Colonic mucosa (tissue), 4 donors: ENCODE measurements at regions not wholly inside any gene's neighbourhood (a gene's known extent, or its start where the extent isn't known, plus 50 kb on each side); places are given as distances from the start of the nearest gene placed in this dataset.
"Not testable (repeated sequence)": the region's sequence is repeated elsewhere in the genome, so short reads cannot be mapped to it uniquely, and the experiment has no call there.

Experiments used
- DNase-seq: peaks from one replicate; pipeline ENCODE4 v3.0.0-alpha.2; 2020
- H3K27ac ChIP-seq: fragments of 200-600 bp; one replicate; pipeline ENCODE4 v1.8.0; 2021
- H3K27me3 ChIP-seq: fragments of 200-600 bp; one replicate; pipeline ENCODE4 v1.8.0; 2021
- H3K36me3 ChIP-seq: fragments of 200-600 bp; one replicate; pipeline ENCODE4 v1.8.0; 2021
- H3K4me1 ChIP-seq: fragments of 200-600 bp; one replicate; pipeline ENCODE4 v1.8.0; 2021; ENCODE audit warnings: mild to moderate bottlenecking
- H3K4me3 ChIP-seq: fragments of 200-600 bp; one replicate; pipeline ENCODE4 v1.8.0; 2021
- H3K9ac ChIP-seq, 2 donors: one replicate each; pipeline ENCODE4 v1.7.0; 2013; ENCODE audit warnings: control low read depth in 2 of 2, low read depth in 2 of 2, low read length in 2 of 2
- H3K9me3 ChIP-seq: fragments of 200-600 bp; one replicate; pipeline ENCODE4 v1.8.0; 2021
- CTCF ChIP-seq: fragments of 200-600 bp; IDR thresholded peaks from one replicate; pipeline ENCODE4 v1.8.0; 2022; ENCODE audit warnings: antibody characterized with exemption, mild to moderate bottlenecking
- intact Hi-C: fragments of 100-400 bp; cut with DNase I; formaldehyde crosslinking; loops from one replicate; pipeline ENCODE4 v1.14.1; 2022
- donor health status: healthy.
- donor health status: DM: no; HTN: no; CAD: no.
- donor health status: DM: no; HTN: no; CAD: no.

DNA sequence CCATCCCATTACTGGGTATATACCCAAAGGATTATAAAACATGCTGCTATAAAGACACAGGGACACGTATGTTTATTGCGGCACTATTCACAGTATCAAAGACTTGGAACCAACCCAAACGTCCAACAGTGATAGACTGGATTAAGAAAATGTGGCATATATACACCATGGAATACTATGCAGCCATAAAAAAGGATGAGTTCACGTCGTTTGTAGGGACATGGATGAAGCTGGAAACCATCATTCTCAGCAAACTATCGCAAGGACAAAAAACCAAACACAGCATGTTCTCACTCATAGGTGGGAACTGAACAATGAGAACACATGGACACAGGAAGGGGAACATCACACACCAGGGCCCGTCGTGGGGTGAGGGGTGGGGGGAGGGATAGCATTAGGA is 106.1 kb downstream of the CHD1L start:
- intact Hi-C loops, H3K9me3 ChIP-seq, H3K4me1 ChIP-seq, H3K36me3 ChIP-seq, H3K9ac ChIP-seq, H3K4me3 ChIP-seq, H3K27me3 ChIP-seq, H3K27ac ChIP-seq, DNase-seq: not testable (repeated sequence)

DNA sequence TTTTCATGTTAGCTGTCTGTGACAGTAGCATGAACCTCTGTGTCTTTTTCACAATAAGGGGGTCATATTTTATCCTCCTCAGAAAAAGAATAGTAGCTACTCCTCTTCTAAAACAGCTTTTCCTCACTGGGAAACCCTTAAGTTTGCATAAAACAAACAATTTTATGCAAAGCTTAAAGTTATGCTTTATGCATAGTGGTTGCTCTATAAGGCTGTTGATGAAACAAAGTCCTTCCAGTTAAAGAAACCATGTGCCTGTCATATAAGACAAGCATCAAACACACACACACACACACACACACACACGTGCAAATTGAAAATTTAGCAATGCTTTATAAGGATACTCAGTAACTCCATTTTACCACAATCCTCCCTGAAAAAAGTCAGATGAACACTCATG is 107.0 kb downstream of the CHD1L start:
- H3K4me3 ChIP-seq: no peak overlapping the region
- no peaks in the 10 kb centered on the region for H3K36me3 ChIP-seq
- no peaks in the 10 kb centered on the region for H3K9me3 ChIP-seq
- TF ChIP-seq CTCF: no peak
- H3K4me1 ChIP-seq: no peaks in the 10 kb centered on the region
- DNase-seq: no peak
- H3K27ac ChIP-seq: no peak overlapping the region
- intact Hi-C loops: no loop called here
- H3K27me3 ChIP-seq: no peaks in the 10 kb centered on the region
- no peak overlapping the region for H3K9ac ChIP-seq

GRCh38 chr1:147351140-147351835 is 108.8 kb downstream of the CHD1L start:
- intact Hi-C loops: no loop called here
- Histone ChIP-seq H3K27ac (no peak overlapping the region), H3K4me1 (no peaks in the 10 kb centered on the region), H3K9ac (no peak overlapping the region), H3K36me3 (no peaks in the 10 kb centered on the region), H3K9me3 (no peaks in the 10 kb centered on the region), H3K4me3 (no peak overlapping the region), H3K27me3 (no peaks in the 10 kb centered on the region)
- TF ChIP-seq CTCF: no peak
- no peak for DNase-seq

DNA sequence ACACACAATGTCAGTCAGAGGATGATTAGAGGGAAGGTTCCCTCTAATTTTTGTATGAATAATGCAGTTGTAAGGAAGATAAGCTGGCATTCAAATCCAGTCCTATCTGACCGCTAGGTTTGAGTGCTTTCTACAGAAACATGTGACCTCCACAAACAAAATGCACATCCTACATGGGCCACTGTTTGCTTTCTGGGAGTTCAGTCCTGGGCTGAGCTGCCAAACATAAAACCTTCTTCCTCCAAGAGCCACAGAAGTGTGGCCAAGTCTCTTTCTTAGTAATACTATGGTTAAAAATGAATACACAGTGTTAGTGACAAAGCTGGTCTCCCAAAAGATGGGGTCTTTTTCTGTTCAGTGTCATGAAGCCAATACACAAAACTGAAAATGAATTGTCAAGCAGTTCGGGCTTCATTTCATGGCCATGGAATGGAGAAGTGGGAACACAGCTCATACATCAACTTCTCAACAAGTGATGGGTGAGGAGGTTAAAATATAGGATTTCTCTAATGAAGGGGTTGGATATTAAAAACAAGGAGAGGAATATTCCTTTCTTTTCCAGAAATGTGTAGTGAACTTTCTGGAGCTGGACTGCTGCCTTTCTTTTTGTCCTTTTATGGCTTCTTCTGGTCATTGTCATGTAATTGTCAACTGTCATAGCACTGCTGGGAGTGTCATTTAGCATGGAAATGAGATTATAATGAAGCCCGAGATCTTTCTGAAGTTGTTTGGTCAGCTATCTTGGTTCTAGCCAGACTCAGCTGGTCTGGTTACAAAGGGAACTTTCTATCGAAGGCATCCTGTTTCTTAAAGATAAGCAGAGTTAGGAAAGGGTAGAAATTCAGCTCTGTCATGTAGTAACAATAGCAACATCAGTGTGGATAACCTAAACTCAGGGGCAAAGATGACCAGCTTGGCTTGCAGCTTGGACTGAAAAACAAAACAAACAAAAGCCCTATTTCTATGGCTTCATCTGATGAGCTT is 135.1 kb downstream of the CHD1L start:
- no peaks in the 10 kb centered on the region for H3K36me3 ChIP-seq
- no peak for TF ChIP-seq CTCF
- intact Hi-C loops: no loop called here

GRCh38 chr1:147379889-147380288 is 137.4 kb downstream of the CHD1L start:
- H3K4me1 ChIP-seq: no peaks in the 10 kb centered on the region
- H3K27me3 ChIP-seq: no peaks in the 10 kb centered on the region
- TF ChIP-seq CTCF: no peak
- H3K4me3 ChIP-seq: no peak overlapping the region
- intact Hi-C loops: no loop called here
- DNase-seq: no peak
- H3K9ac ChIP-seq: no peak overlapping the region
- no peak overlapping the region for H3K27ac ChIP-seq
- H3K9me3 ChIP-seq: no peaks in the 10 kb centered on the region
- H3K36me3 ChIP-seq: no peaks in the 10 kb centered on the region

More for the DNA sequence above, 135.1 kb downstream of the CHD1L start:
- H3K9me3 ChIP-seq: no peaks in the 10 kb centered on the region
- no peak overlapping the region for H3K9ac ChIP-seq
- H3K4me1 ChIP-seq: no peaks in the 10 kb centered on the region
- H3K27me3 ChIP-seq: no peaks in the 10 kb centered on the region
- no peak overlapping the region for H3K4me3 ChIP-seq
- DNase-seq: no peak
- H3K27ac ChIP-seq: no peak overlapping the region

DNA sequence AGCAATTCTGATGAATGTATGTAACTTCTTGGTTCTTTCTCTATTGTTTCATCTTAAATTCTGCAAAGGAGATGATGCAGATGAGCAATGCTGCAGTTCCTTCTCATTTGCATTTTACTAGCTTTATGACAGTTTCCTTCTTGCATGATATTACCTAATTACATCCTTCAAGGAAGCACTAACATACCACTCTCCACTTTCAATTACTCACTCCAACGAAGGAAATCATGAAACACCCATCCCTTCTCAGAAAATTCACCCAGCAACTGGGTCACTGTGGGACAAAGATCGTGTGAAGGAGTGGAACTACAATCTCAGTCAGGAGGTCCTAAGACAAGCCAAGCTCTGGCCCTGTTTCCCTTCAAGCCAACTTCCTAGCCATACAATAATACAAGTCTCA is 142.3 kb downstream of the CHD1L start:
- H3K4me1 ChIP-seq: no peaks in the 10 kb centered on the region
- H3K4me3 ChIP-seq: no peak overlapping the region
- H3K27ac ChIP-seq: no peak overlapping the region
- no peaks in the 10 kb centered on the region for H3K9me3 ChIP-seq
- H3K27me3 ChIP-seq: no peaks in the 10 kb centered on the region
- no peak for DNase-seq
- no peaks in the 10 kb centered on the region for H3K36me3 ChIP-seq
- no peak for TF ChIP-seq CTCF
- intact Hi-C loops: no loop called here
- H3K9ac ChIP-seq: no peak overlapping the region
